Calu3 (cell line): ENCODE measurements at regions not wholly inside any gene's neighbourhood (a gene's known extent, or its start where the extent isn't known, plus 50 kb on each side); places are given as distances from the start of the nearest gene placed in this dataset.

Experiments
- BruUV-seq: library from RNA; stranded (reverse); fragments of 400-500 nt; replicated peaks from 2 replicates; lab custom pipeline; 2021; lab: Mats Ljungman, UMichigan
- CTCF ChIA-PET: fragments of 300-600 bp; sonication (Branson Sonifier 250); formaldehyde crosslinking; loops from one replicate; lab custom pipeline; 2022; ENCODE audit warnings: antibody characterized with exemption; lab: Charles Lee
- DNase-seq: peaks from one replicate; pipeline ENCODE4 v3.0.0; 2022
- H3K27ac Mint-ChIP-seq: one replicate; pipeline ENCODE4 v1.8.0; 2022; ENCODE audit warnings: mixed read lengths; ENCODE audit not compliant: unreplicated experiment
- H3K27me3 Mint-ChIP-seq: one replicate; pipeline ENCODE4 v1.8.0; 2022; ENCODE audit warnings: mixed read lengths; ENCODE audit not compliant: unreplicated experiment
- H3K36me3 Mint-ChIP-seq: one replicate; pipeline ENCODE4 v1.8.0; 2022; ENCODE audit warnings: mild to moderate bottlenecking, moderate library complexity, mixed read lengths; ENCODE audit not compliant: insufficient read depth, unreplicated experiment
- H3K4me1 Mint-ChIP-seq: one replicate; pipeline ENCODE4 v1.8.0; 2022; ENCODE audit warnings: mild to moderate bottlenecking, low read depth, mixed read lengths; ENCODE audit not compliant: unreplicated experiment
- H3K4me3 Mint-ChIP-seq: one replicate; pipeline ENCODE4 v1.8.0; 2022; ENCODE audit warnings: mild to moderate bottlenecking, low read depth, moderate library complexity, mixed read lengths; ENCODE audit not compliant: unreplicated experiment
- H3K9me3 Mint-ChIP-seq: one replicate; pipeline ENCODE4 v1.8.0; 2022; ENCODE audit warnings: low read depth, mixed read lengths; ENCODE audit not compliant: unreplicated experiment
- intact Hi-C: fragments of 100-400 bp; cut with micrococcal nuclease; formaldehyde crosslinking; loops from one replicate; pipeline ENCODE4 v1.10.0; 2022; ENCODE audit not compliant: unreplicated experiment
- TF ChIP-seq, protein P1 (sequence below): fragments of 200-600 bp; IDR thresholded peaks from one replicate; pipeline ENCODE4 v1.8.0; 2022; ENCODE audit warnings: antibody characterized with exemption; ENCODE audit not compliant: unreplicated experiment

DNA sequence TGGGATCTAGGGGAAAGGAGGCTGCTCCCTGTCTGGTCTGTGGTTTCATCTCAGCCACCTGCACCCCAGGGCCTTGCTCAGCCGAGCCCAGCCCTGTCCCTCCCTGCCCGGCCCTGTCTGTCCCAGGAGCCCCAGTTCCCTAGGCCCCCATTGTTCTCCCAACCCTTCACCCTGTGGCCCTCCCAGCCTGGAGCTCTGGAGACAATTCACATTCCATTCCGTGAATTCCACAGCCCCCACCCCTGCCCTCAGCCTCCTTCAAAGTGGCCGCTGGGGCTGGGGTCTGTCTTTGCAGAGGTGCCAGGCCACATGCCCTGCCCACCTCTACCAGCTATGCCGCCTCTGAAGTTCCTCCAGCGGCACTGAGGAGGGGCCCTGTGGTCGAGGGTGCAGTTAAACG, 77.9 kb upstream of the WNT11 start:
- no peak for DNase-seq
- Mint-ChIP-seq H3K27ac (no peak overlapping the region), H3K9me3 (no peaks in the 10 kb centered on the region), H3K4me3 (no peak overlapping the region), H3K36me3 (peaks cover 5% of the 10 kb centered on the region), H3K4me1 (no peaks in the 10 kb centered on the region), H3K27me3 (peaks cover 82% of the 10 kb centered on the region)
- CTCF ChIA-PET = no interaction called here
- BruUV-seq = no TSS peak
- intact Hi-C loops = no loop called here
- TF ChIP-seq, protein P1, sequence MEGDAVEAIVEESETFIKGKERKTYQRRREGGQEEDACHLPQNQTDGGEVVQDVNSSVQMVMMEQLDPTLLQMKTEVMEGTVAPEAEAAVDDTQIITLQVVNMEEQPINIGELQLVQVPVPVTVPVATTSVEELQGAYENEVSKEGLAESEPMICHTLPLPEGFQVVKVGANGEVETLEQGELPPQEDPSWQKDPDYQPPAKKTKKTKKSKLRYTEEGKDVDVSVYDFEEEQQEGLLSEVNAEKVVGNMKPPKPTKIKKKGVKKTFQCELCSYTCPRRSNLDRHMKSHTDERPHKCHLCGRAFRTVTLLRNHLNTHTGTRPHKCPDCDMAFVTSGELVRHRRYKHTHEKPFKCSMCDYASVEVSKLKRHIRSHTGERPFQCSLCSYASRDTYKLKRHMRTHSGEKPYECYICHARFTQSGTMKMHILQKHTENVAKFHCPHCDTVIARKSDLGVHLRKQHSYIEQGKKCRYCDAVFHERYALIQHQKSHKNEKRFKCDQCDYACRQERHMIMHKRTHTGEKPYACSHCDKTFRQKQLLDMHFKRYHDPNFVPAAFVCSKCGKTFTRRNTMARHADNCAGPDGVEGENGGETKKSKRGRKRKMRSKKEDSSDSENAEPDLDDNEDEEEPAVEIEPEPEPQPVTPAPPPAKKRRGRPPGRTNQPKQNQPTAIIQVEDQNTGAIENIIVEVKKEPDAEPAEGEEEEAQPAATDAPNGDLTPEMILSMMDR = no peak

DNA sequence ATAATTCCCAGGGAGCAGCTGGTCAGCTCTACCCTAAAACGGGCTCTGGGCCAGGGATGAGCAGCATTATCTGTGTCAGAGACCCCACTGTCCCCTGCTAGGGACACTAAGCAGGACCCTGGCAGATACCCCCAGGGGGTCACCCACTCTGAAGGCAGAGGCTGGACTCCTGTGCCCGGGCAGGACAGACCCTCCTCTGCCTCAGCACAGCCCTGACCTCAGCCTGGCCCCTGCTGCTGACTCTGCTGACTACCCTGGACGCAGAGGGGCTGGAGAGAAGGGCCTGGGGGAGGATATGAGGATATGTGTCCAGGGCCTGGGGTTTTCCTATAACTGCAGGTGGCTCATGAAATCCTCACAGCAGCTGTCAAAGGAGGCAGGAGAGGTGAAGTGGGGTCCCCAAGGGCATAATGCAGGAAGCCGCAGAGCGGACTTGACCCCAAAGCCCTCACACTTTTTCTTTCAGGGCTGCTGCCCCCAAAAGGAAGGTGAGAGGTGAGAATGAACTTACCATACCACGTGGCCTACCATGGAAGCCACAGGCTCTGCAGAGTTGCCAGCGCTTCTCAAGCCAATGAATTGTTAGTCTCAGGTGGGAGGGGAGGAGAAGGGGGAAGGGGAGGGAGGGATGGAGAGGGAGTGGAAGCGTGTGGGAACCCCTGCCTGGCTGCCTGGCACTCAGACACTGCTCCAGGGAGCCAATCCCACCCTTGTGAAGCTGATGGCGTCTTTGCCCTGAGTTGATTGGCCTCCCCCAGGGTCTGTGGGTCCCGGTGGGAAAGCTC, 76.7 kb upstream of the WNT11 start:
- H3K9me3 Mint-ChIP-seq = no peaks in the 10 kb centered on the region

DNA sequence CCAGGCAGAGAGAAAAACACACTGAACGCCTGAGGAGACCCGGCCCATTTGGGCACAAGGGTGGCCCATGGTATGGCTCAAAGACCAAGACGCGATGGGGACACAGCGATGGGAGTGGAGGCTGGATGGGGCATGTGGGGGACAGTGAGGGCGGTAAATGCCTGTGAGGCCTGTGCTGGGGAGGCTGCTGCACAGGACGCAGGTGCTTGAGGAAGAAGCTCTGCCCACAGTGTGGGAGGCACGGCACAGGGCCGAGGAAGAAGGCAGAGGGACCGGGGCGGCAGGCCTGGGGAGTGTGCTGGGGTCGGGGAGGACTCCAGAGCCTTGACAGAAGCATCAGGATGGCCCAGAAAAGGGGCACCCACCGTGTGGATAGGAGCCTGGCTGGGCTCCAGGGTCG, 75.9 kb upstream of the WNT11 start:
- Mint-ChIP-seq H3K27me3 (peaks cover 78% of the 10 kb centered on the region), H3K27ac (no peak overlapping the region), H3K4me1 (no peaks in the 10 kb centered on the region), H3K36me3 (no peaks in the 10 kb centered on the region), H3K9me3 (no peaks in the 10 kb centered on the region), H3K4me3 (no peak overlapping the region)
- intact Hi-C loops = no loop called here
- DNase-seq = no peak
- TF ChIP-seq, protein P1 = no peak
- BruUV-seq = no TSS peak
- CTCF ChIA-PET = no interaction called here

More for the DNA sequence above, 76.7 kb upstream of the WNT11 start:
- BruUV-seq = no TSS peak
- Mint-ChIP-seq H3K27me3 (peaks cover 78% of the 10 kb centered on the region), H3K4me1 (no peaks in the 10 kb centered on the region), H3K27ac (no peak overlapping the region), H3K36me3 (peaks cover 5% of the 10 kb centered on the region), H3K4me3 (no peak overlapping the region)
- CTCF ChIA-PET = no interaction called here
- DNase-seq = no peak
- TF ChIP-seq, protein P1 = no peak
- intact Hi-C loops = no loop called here

- TF ChIP-seq, protein P1 = no peak
- Mint-ChIP-seq H3K27me3 (peaks cover 78% of the 10 kb centered on the region), H3K27ac (no peak overlapping the region), H3K4me1 (no peaks in the 10 kb centered on the region), H3K9me3 (no peaks in the 10 kb centered on the region), H3K36me3 (no peaks in the 10 kb centered on the region), H3K4me3 (no peak overlapping the region)
- BruUV-seq = no TSS peak
- intact Hi-C loops = no loop called here
- CTCF ChIA-PET = no interaction called here
- DNase-seq = no peak
Measured at GRCh38 chr11:76281558-76281906, 75.2 kb upstream of the WNT11 start.
